GM06990 (cell line): ENCODE measurements at regions not wholly inside any gene's neighbourhood (a gene's known extent, or its start where the extent isn't known, plus 50 kb on each side); places are given as distances from the start of the nearest gene placed in this dataset.

Experiments used
- DNase-seq: peaks from one replicate; pipeline ENCODE4 v3.0.0-alpha.2; 2011; ENCODE audit not compliant: insufficient read length; ENCODE audit errors: extremely low read depth
- H3K27me3 ChIP-seq: replicated peaks from 2 replicates; pipeline ENCODE4 v1.6.0; 2011; ENCODE audit warnings: low read length; ENCODE audit not compliant: control insufficient read depth, insufficient read depth
- H3K36me3 ChIP-seq: 2 replicates; pipeline ENCODE4 v1.5.1; 2011; ENCODE audit warnings: low read length; ENCODE audit not compliant: control insufficient read depth, insufficient read depth
- H3K4me3 ChIP-seq: replicated peaks from 2 replicates; pipeline ENCODE4 v1.5.1; 2011; ENCODE audit warnings: low read depth, mild to moderate bottlenecking, control low read depth, low read length
- TF ChIP-seq, protein P1 (sequence below): IDR thresholded peaks from 2 replicates; pipeline ENCODE4 v1.5.1; 2011; ENCODE audit warnings: low read length, control low read depth, mild to moderate bottlenecking, inconsistent platforms; ENCODE audit not compliant: insufficient read depth, poor library complexity, severe bottlenecking

DNA sequence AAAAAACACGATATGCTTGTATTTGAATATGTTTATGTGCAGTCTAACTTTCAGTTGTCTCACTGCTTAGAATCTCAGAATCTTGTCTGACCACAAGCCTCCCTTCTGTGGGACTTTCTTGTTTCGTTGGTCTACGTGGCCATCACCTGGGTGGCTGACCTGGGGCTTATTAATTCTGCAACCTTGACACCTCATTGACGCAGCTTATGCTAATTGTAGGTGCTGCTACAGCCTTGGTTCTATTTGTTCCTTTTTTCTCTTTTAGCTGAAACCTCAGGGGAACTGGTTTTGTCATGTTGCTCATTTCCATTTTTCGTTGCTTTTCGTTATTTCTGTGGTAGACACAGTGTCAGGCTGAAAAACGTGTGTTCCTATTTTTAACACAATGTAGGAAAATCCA, 273.7 kb downstream of the SLC4A3 start:
- Histone ChIP-seq H3K4me3 (no peak overlapping the region), H3K36me3 (no peaks in the 10 kb centered on the region), H3K27me3 (no peaks in the 10 kb centered on the region; the same call in 1 of the 2 replicates)
- peak; percentile 15 for DNase-seq
- TF ChIP-seq, protein P1, sequence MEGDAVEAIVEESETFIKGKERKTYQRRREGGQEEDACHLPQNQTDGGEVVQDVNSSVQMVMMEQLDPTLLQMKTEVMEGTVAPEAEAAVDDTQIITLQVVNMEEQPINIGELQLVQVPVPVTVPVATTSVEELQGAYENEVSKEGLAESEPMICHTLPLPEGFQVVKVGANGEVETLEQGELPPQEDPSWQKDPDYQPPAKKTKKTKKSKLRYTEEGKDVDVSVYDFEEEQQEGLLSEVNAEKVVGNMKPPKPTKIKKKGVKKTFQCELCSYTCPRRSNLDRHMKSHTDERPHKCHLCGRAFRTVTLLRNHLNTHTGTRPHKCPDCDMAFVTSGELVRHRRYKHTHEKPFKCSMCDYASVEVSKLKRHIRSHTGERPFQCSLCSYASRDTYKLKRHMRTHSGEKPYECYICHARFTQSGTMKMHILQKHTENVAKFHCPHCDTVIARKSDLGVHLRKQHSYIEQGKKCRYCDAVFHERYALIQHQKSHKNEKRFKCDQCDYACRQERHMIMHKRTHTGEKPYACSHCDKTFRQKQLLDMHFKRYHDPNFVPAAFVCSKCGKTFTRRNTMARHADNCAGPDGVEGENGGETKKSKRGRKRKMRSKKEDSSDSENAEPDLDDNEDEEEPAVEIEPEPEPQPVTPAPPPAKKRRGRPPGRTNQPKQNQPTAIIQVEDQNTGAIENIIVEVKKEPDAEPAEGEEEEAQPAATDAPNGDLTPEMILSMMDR: no peak

DNA sequence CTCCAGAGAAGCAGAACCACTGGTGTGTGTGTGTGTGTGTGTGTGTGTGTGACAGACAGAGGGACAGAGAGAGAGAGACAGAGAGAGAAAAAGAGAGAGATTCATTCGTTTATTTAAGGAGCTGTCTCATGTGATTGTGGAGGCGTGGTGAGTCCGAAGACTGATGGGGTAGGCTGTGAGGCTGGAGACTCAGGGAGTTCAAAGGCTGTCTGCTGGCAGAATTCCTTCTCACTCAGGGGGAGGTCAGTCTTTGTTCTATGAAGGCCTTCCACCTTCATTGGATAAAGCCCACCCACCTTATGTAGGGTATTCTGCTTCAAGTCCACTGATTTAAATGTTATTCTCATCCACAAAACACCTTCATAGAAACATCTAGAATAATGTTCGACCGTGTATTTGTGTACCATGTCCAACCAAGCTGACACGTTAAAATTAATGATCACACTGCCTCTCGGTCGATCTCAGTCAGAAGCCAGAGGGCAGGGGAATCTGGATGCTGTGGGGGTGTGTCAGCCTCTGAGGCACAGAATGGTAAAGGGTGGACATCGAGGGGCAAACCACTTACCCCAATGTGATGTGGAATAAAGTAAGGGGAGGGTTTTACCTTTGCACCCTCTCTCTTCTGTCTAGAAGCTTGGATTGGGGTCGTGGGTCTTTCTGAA, 275.6 kb downstream of the SLC4A3 start:
- TF ChIP-seq, protein P1: no peak
- DNase-seq: no peak

DNA sequence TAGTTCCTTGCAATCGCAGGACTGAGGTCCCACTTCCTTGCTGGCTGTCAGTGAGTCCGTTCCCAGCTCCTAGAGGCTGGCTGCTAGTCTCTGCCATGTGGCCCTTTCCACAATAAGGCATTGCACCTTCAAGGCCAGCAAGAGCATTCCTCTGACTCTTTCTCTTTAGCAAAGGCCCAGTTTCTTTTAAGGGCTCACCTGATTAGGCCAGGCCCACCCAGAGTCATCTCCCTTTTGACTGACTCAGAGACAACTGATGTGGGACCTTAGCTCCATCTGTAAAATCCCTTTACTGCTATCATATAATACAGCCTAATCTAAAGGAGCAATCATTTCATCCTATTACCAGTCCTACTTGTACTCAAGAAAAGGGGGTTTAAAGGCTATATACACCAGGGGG, 278.2 kb downstream of the SLC4A3 start:
- H3K36me3 ChIP-seq: no peaks in the 10 kb centered on the region
- TF ChIP-seq, protein P1: no peak
- no peaks in the 10 kb centered on the region; the same call in 1 of the 2 replicates for H3K27me3 ChIP-seq
- no peak overlapping the region for H3K4me3 ChIP-seq
- DNase-seq: no peak

More for the DNA sequence above, 275.6 kb downstream of the SLC4A3 start:
- Histone ChIP-seq H3K27me3 (no peaks in the 10 kb centered on the region; the same call in 1 of the 2 replicates), H3K4me3 (no peak overlapping the region), H3K36me3 (no peaks in the 10 kb centered on the region)

DNA sequence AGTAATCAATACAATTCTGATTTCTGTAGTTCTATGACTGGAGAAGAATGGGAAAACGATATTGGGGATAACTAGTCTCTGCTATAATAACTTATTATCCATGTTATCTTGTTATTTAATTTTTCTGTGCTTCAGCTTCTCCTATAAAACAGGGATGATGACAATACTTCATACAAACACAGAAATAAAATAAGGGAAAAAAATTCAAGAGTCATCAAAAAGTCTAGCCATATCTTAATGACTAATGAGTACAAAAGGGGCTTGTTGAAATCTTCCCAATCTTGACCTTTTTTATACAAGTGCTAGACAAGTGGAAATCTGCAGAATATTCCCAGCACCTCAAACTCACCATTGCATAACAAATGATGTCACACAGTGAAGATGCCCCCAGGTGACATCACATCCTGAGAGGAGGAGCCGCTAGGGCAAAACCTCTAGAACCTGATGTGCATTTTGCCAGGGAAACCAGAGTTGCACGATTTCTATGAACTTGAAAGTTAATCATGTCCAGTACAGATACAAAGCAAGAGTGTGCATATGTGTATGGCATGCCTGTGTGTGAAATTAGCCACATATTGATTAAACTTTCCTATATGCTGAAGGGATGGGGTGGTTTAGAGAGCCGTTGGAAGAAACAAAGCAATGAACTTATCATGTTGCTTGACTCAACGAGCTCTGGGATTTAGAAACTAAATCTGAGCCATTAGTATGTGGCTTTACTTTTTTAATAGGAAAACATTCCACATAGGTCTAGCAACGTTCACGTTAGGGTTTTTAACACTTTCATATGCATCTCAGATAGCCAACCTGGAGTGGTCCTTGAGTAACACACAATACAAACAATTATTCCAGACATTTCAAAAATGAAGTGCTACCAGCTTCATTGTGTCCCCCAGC, 278.9 kb downstream of the SLC4A3 start:
- Histone ChIP-seq H3K4me3 (no peak overlapping the region), H3K27me3 (no peaks in the 10 kb centered on the region; the same call in 1 of the 2 replicates), H3K36me3 (no peaks in the 10 kb centered on the region)
- TF ChIP-seq, protein P1: no peak
- DNase-seq: no peak

DNA sequence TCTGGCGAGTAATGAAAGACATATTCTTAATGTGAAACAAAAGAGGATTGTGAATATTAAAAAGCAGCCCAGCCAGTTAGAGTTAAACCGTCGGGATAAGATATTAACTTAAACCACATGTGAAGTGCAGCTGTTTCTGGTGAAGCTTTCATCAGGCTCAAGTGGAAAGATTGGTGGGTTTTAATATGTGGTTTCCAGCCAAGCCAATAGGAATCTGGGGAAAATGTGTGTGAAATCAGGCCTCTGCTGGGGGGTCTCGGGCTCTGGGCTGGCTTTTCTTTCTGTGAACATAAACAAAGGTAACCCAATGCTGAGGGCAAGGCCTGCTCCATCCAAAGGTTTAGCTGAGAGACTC, 279.6 kb downstream of the SLC4A3 start:
- no peaks in the 10 kb centered on the region for H3K36me3 ChIP-seq
- H3K4me3 ChIP-seq: no peak overlapping the region
- DNase-seq: no peak
- TF ChIP-seq, protein P1: no peak
- H3K27me3 ChIP-seq: no peaks in the 10 kb centered on the region; the same call in 1 of the 2 replicates
